Activated CD8-positive, alpha-beta memory T cell treated with anti-CD3 and anti-CD28 coated beads, Interleukin-2, amount 50 U/mL, for 48 hours (primary cell): ENCODE measurements at regions not wholly inside any gene's neighbourhood (a gene's known extent, or its start where the extent isn't known, plus 50 kb on each side); places are given as distances from the start of the nearest gene placed in this dataset.

Experiments
- DNase-seq: peaks from one replicate; pipeline ENCODE4 v3.0.0-alpha.2; 2020

- DNase-seq, result no peak
These were observed 523.2 kb downstream of the OTOL1 start for GRCh38 chr3:162019817-162020216.

- no peak for DNase-seq
These were observed 524.6 kb downstream of the OTOL1 start for GRCh38 chr3:162021206-162021605.

GRCh38 chr3:162022911-162023310 is 526.3 kb downstream of the OTOL1 start:
- DNase-seq, result no peak

GRCh38 chr3:162029736-162030135 is 533.1 kb downstream of the OTOL1 start:
- no peak for DNase-seq

GRCh38 chr3:162034368-162034767 is 537.8 kb downstream of the OTOL1 start:
- no peak for DNase-seq

- no peak for DNase-seq
These were observed 545.0 kb downstream of the OTOL1 start for GRCh38 chr3:162041622-162042021.

GRCh38 chr3:162052636-162053035 is 556.0 kb downstream of the OTOL1 start:
- DNase-seq, result no peak

- DNase-seq, result no peak
These were observed 576.1 kb downstream of the OTOL1 start for GRCh38 chr3:162072656-162073164.

- no peak for DNase-seq
These were observed 576.9 kb downstream of the OTOL1 start for GRCh38 chr3:162073422-162073975.

- no peak for DNase-seq
These were observed 580.5 kb downstream of the OTOL1 start for GRCh38 chr3:162077108-162077507.

GRCh38 chr3:162082516-162082915 is 585.9 kb downstream of the OTOL1 start:
- DNase-seq, result no peak

GRCh38 chr3:162087361-162087760 is 590.8 kb downstream of the OTOL1 start:
- DNase-seq, result no peak

- no peak for DNase-seq
These were observed 596.1 kb downstream of the OTOL1 start for GRCh38 chr3:162092751-162093150.

GRCh38 chr3:162094301-162094700 is 597.7 kb downstream of the OTOL1 start:
- no peak for DNase-seq

- DNase-seq, result no peak
These were observed 600.3 kb downstream of the OTOL1 start for GRCh38 chr3:162096874-162097273.

- no peak for DNase-seq
These were observed 607.2 kb downstream of the OTOL1 start for GRCh38 chr3:162103808-162104207.

- no peak for DNase-seq
These were observed 615.3 kb downstream of the OTOL1 start for GRCh38 chr3:162111861-162112260.

- no peak for DNase-seq
These were observed 616.1 kb downstream of the OTOL1 start for GRCh38 chr3:162112719-162113118.

- DNase-seq, result no peak
These were observed 621.4 kb downstream of the OTOL1 start for GRCh38 chr3:162117961-162118360.

- no peak for DNase-seq
These were observed 623.0 kb downstream of the OTOL1 start for GRCh38 chr3:162119651-162120050.

GRCh38 chr3:162122405-162122804 is 625.8 kb downstream of the OTOL1 start:
- no peak for DNase-seq

GRCh38 chr3:162125790-162126189 is 629.2 kb downstream of the OTOL1 start:
- no peak for DNase-seq

- no peak for DNase-seq
These were observed 634.0 kb downstream of the OTOL1 start for GRCh38 chr3:162130582-162130981.

GRCh38 chr3:162132981-162133380 is 636.4 kb downstream of the OTOL1 start:
- no peak for DNase-seq

GRCh38 chr3:162134571-162134970 is 638.0 kb downstream of the OTOL1 start:
- no peak for DNase-seq
